Osteoblast (primary cell): ENCODE measurements at regions not wholly inside any gene's neighbourhood (a gene's known extent, or its start where the extent isn't known, plus 50 kb on each side); places are given as distances from the start of the nearest gene placed in this dataset.

ENCODE experiments used
- DNase-seq: peaks from one replicate; pipeline ENCODE4 v3.0.0; 2011; ENCODE audit warnings: low spot score, mixed read lengths; ENCODE audit not compliant: insufficient read length; ENCODE audit errors: missing footprints
- H2AFZ ChIP-seq: 2 replicates; pipeline ENCODE4 v1.6.0; 2011; ENCODE audit warnings: mild to moderate bottlenecking, low read length
- H3K27ac ChIP-seq: 2 replicates; pipeline ENCODE4 v1.5.1; 2011; ENCODE audit warnings: mild to moderate bottlenecking, low read depth, low read length, moderate library complexity
- H3K27me3 ChIP-seq: 2 replicates; pipeline ENCODE4 v1.6.0; 2012; ENCODE audit warnings: mild to moderate bottlenecking, control low read depth, inconsistent platforms, low read length, moderate library complexity; ENCODE audit not compliant: insufficient read depth
- H3K36me3 ChIP-seq: 2 replicates; pipeline ENCODE4 v1.5.1; 2011; ENCODE audit warnings: mild to moderate bottlenecking, low read length, control low read depth, moderate library complexity; ENCODE audit not compliant: insufficient read depth
- H3K4me1 ChIP-seq: 2 replicates; pipeline ENCODE4 v1.5.1; 2011; ENCODE audit warnings: mild to moderate bottlenecking, low read length, control low read depth, moderate library complexity; ENCODE audit not compliant: insufficient read depth
- H3K4me2 ChIP-seq: 2 replicates; pipeline ENCODE4 v1.6.0; 2011; ENCODE audit warnings: mild to moderate bottlenecking, low read length; ENCODE audit not compliant: insufficient read depth
- H3K4me3 ChIP-seq: fragments of 200-600 bp; sonication (generic); 3 replicates; pipeline ENCODE4 v1.5.1; 2012; ENCODE audit warnings: mild to moderate bottlenecking, low read length, inconsistent platforms; ENCODE audit not compliant: insufficient read depth
- H3K79me2 ChIP-seq: 2 replicates; pipeline ENCODE4 v1.6.0; 2012; ENCODE audit warnings: mild to moderate bottlenecking, low read length, control low read depth, inconsistent platforms; ENCODE audit not compliant: insufficient read depth
- H3K9me3 ChIP-seq: 2 replicates; pipeline ENCODE4 v1.5.1; 2011; ENCODE audit warnings: low read depth, low read length, control low read depth
- H4K20me1 ChIP-seq: 2 replicates; pipeline ENCODE4 v1.6.0; 2012; ENCODE audit warnings: mild to moderate bottlenecking, low read length, control low read depth; ENCODE audit not compliant: insufficient read depth
- CTCF ChIP-seq: IDR thresholded peaks from 2 replicates; pipeline ENCODE4 v1.5.1; 2011; ENCODE audit warnings: mild to moderate bottlenecking, low read depth, low read length, moderate library complexity; ENCODE audit errors: extremely low read depth

- H2AFZ ChIP-seq: no peak overlapping the region
- H3K27ac ChIP-seq: no peak overlapping the region
- H3K4me1 ChIP-seq: peaks cover 21% of the 10 kb centered on the region
- H4K20me1 ChIP-seq: no peaks in the 10 kb centered on the region
- no peak overlapping the region for H3K4me2 ChIP-seq
- H3K27me3 ChIP-seq: no peaks in the 10 kb centered on the region
- H3K9me3 ChIP-seq: no peaks in the 10 kb centered on the region
- DNase-seq: no peak
- TF ChIP-seq CTCF: no peak
- no peaks in the 10 kb centered on the region for H3K79me2 ChIP-seq
- no peak overlapping the region for H3K4me3 ChIP-seq
- H3K36me3 ChIP-seq: no peaks in the 10 kb centered on the region
Observed at GRCh38 chr10:29791773-29792172, 157.0 kb upstream of the SVIL start.

DNA sequence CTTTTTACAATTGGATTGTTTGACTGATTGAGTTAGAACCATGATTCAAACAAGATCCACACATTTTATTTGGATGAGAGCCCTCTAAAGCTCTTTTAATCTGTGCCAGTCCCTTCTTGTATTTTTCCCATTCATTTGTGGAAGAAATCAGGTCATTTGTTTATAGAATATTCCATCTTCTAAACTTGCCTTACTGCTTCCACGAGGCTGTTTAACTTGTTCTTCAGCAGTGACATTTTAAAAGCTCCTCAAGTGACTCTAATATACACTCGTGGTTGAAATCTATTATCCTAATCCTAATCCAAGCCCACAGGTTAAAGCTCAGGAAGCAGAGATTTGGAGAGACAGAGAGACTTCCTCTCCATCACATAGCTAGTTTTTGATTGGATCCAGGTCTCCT is 155.4 kb upstream of the SVIL start:
- H3K9me3 ChIP-seq: no peaks in the 10 kb centered on the region
- no peaks in the 10 kb centered on the region for H4K20me1 ChIP-seq
- no peak for TF ChIP-seq CTCF
- no peaks in the 10 kb centered on the region for H3K27me3 ChIP-seq
- no peaks in the 10 kb centered on the region for H3K36me3 ChIP-seq
- DNase-seq: no peak
- H2AFZ ChIP-seq: peak overlapping the region; percentile 42
- H3K4me2 ChIP-seq: no peak overlapping the region
- no peak overlapping the region for H3K27ac ChIP-seq
- no peaks in the 10 kb centered on the region for H3K79me2 ChIP-seq
- H3K4me1 ChIP-seq: peaks cover 10% of the 10 kb centered on the region
- H3K4me3 ChIP-seq: no peak overlapping the region

- no peaks in the 10 kb centered on the region for H3K27me3 ChIP-seq
- H3K36me3 ChIP-seq: no peaks in the 10 kb centered on the region
- H3K79me2 ChIP-seq: no peaks in the 10 kb centered on the region
- no peak for TF ChIP-seq CTCF
- no peak for DNase-seq
- H3K4me2 ChIP-seq: no peak overlapping the region
- no peaks in the 10 kb centered on the region for H4K20me1 ChIP-seq
- H3K9me3 ChIP-seq: no peaks in the 10 kb centered on the region
- no peak overlapping the region for H2AFZ ChIP-seq
- no peak overlapping the region for H3K4me3 ChIP-seq
- no peak overlapping the region for H3K27ac ChIP-seq
- H3K4me1 ChIP-seq: peaks cover 12% of the 10 kb centered on the region
Observed at GRCh38 chr10:29788113-29788512, 153.3 kb upstream of the SVIL start.

DNA sequence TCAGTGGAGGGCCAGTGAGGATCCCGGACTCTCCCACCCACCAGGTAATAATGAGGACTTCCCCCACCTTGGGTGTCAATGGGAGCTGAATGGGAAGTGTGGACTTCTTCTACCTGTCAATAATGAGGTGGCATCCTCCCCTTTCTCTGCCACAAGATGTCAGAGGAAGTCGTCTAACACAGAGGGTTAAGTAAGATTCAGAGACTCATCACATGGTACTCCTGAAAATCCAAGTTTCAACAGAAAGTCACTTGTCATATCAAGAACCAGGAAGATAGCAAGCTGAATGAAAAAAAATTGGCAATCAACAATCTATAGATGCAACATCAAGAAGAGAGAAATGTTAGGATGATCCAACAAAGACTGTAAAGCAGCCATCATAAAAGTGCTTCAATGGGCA is 150.9 kb upstream of the SVIL start:
- H3K27ac ChIP-seq: no peak overlapping the region
- no peaks in the 10 kb centered on the region for H3K9me3 ChIP-seq

More for the DNA sequence above, 150.9 kb upstream of the SVIL start:
- Histone ChIP-seq H4K20me1 (no peaks in the 10 kb centered on the region), H3K79me2 (no peaks in the 10 kb centered on the region), H2AFZ (no peak overlapping the region), H3K36me3 (no peaks in the 10 kb centered on the region), H3K4me1 (peaks cover 12% of the 10 kb centered on the region), H3K27me3 (no peaks in the 10 kb centered on the region), H3K4me2 (no peak overlapping the region), H3K4me3 (no peak overlapping the region)
- no peak for TF ChIP-seq CTCF
- no peak for DNase-seq
